Astrocyte (in vitro differentiated cells and primary cell): ENCODE measurements at regions not wholly inside any gene's neighbourhood (a gene's known extent, or its start where the extent isn't known, plus 50 kb on each side); places are given as distances from the start of the nearest gene placed in this dataset.

Source experiments
- DNase-seq: peaks from one replicate; pipeline ENCODE4 v3.0.0-alpha.2; 2010; ENCODE audit warnings: low read depth
- FAIRE-seq: peaks from 2 replicates; lab custom pipeline; 2011; peaks lifted over from hg19 to GRCh38; lab: Jason Lieb, UNC
- H2AFZ ChIP-seq: 2 replicates; pipeline ENCODE4 v1.6.0; 2012; ENCODE audit warnings: low read depth, low read length, inconsistent platforms
- H3K27ac ChIP-seq: 2 replicates; pipeline ENCODE4 v1.5.1; 2011; ENCODE audit warnings: low read depth, low read length, inconsistent platforms
- H3K27me3 ChIP-seq: 2 replicates; pipeline ENCODE4 v1.6.0; 2011; ENCODE audit warnings: low read length, inconsistent platforms; ENCODE audit not compliant: insufficient read depth
- H3K36me3 ChIP-seq: 2 replicates; pipeline ENCODE4 v1.5.1; 2011; ENCODE audit warnings: low read length, inconsistent platforms; ENCODE audit not compliant: insufficient read depth
- H3K4me1 ChIP-seq: 2 replicates; pipeline ENCODE4 v1.5.1; 2011; ENCODE audit warnings: low read length, inconsistent platforms; ENCODE audit not compliant: insufficient read depth
- H3K4me2 ChIP-seq: 2 replicates; pipeline ENCODE4 v1.6.0; 2012; ENCODE audit warnings: low read length, inconsistent platforms
- H3K4me3 ChIP-seq: 2 replicates; pipeline ENCODE4 v1.5.1; 2011; ENCODE audit warnings: low read depth, mild to moderate bottlenecking, low read length, inconsistent platforms; ENCODE audit not compliant: insufficient read depth
- H3K79me2 ChIP-seq: 2 replicates; pipeline ENCODE4 v1.6.0; 2012; ENCODE audit warnings: mild to moderate bottlenecking, low read length, inconsistent platforms; ENCODE audit not compliant: insufficient read depth
- H3K9ac ChIP-seq: 2 replicates; pipeline ENCODE4 v1.6.0; 2012; ENCODE audit warnings: mild to moderate bottlenecking, low read length, inconsistent platforms
- H3K9me3 ChIP-seq: 2 replicates; pipeline ENCODE4 v1.5.1; 2012; ENCODE audit warnings: low read depth, mild to moderate bottlenecking, low read length, inconsistent platforms; ENCODE audit not compliant: insufficient read depth
- H4K20me1 ChIP-seq: 2 replicates; pipeline ENCODE4 v1.6.0; 2012; ENCODE audit warnings: low read length, inconsistent platforms; ENCODE audit not compliant: insufficient read depth
- H3K27ac Mint-ChIP-seq: one replicate; pipeline ENCODE4 v1.8.0; 2021; ENCODE audit warnings: mild to moderate bottlenecking, mixed read lengths; ENCODE audit not compliant: unreplicated experiment
- H3K27me3 Mint-ChIP-seq: one replicate; pipeline ENCODE4 v1.8.0; 2021; ENCODE audit warnings: low read depth, mixed read lengths; ENCODE audit not compliant: unreplicated experiment
- H3K36me3 Mint-ChIP-seq: one replicate; pipeline ENCODE4 v1.8.0; 2021; ENCODE audit warnings: low read depth, mixed read lengths; ENCODE audit not compliant: unreplicated experiment
- H3K4me1 Mint-ChIP-seq: one replicate; pipeline ENCODE4 v1.8.0; 2021; ENCODE audit warnings: low read depth, mixed read lengths; ENCODE audit not compliant: unreplicated experiment
- H3K4me3 Mint-ChIP-seq: one replicate; pipeline ENCODE4 v1.8.0; 2021; ENCODE audit warnings: mild to moderate bottlenecking, moderate library complexity, mixed read lengths; ENCODE audit not compliant: unreplicated experiment
- H3K9me3 Mint-ChIP-seq: one replicate; pipeline ENCODE4 v1.8.0; 2021; ENCODE audit warnings: mild to moderate bottlenecking, mixed read lengths; ENCODE audit not compliant: unreplicated experiment
- CTCF ChIP-seq: IDR thresholded peaks from 2 replicates; pipeline ENCODE4 v1.5.1; 2011; ENCODE audit warnings: low read depth, mild to moderate bottlenecking, inconsistent platforms, low read length, moderate library complexity; ENCODE audit not compliant: insufficient read depth
- EZH2 ChIP-seq: IDR thresholded peaks from 2 replicates; pipeline ENCODE4 v1.6.1; 2012; ENCODE audit warnings: mild to moderate bottlenecking, low read length, inconsistent platforms; ENCODE audit not compliant: insufficient read depth

GRCh38 chr9:80498001-80498555 lies 926.3 kb downstream of the TLE4 start:
- H3K79me2 ChIP-seq, result no peaks in the 10 kb centered on the region
- H3K36me3 Mint-ChIP-seq, result no peaks in the 10 kb centered on the region
- H3K27me3 Mint-ChIP-seq, result no peaks in the 10 kb centered on the region
- H3K4me2 ChIP-seq, result no peak overlapping the region
- TF ChIP-seq EZH2 (no peak), CTCF (no peak)
- FAIRE-seq (no peak), DNase-seq (no peak)
- H3K9me3 ChIP-seq, result no peaks in the 10 kb centered on the region
- no peaks in the 10 kb centered on the region for H3K27me3 ChIP-seq
- no peak overlapping the region for H3K27ac ChIP-seq
- H3K4me3 Mint-ChIP-seq, result no peak overlapping the region
- no peaks in the 10 kb centered on the region for H3K9me3 Mint-ChIP-seq
- no peak overlapping the region for H3K4me3 ChIP-seq
- H2AFZ ChIP-seq, result no peak overlapping the region
- no peaks in the 10 kb centered on the region for H3K4me1 ChIP-seq
- H3K4me1 Mint-ChIP-seq, result peaks cover 8% of the 10 kb centered on the region
- no peaks in the 10 kb centered on the region for H4K20me1 ChIP-seq
- H3K36me3 ChIP-seq, result no peaks in the 10 kb centered on the region
- H3K9ac ChIP-seq, result no peak overlapping the region
- no peak overlapping the region for H3K27ac Mint-ChIP-seq

- Histone ChIP-seq H3K4me3 (no peak overlapping the region), H3K79me2 (no peaks in the 10 kb centered on the region), H4K20me1 (no peaks in the 10 kb centered on the region), H3K27me3 (no peaks in the 10 kb centered on the region), H2AFZ (no peak overlapping the region), H3K9me3 (no peaks in the 10 kb centered on the region), H3K27ac (no peak overlapping the region), H3K4me2 (no peak overlapping the region), H3K4me1 (no peaks in the 10 kb centered on the region), H3K9ac (no peak overlapping the region), H3K36me3 (no peaks in the 10 kb centered on the region)
- H3K36me3 Mint-ChIP-seq, result no peaks in the 10 kb centered on the region
- no peaks in the 10 kb centered on the region for H3K9me3 Mint-ChIP-seq
- H3K27me3 Mint-ChIP-seq, result no peaks in the 10 kb centered on the region
- FAIRE-seq (no peak), DNase-seq (no peak)
- no peak overlapping the region for H3K27ac Mint-ChIP-seq
- no peak overlapping the region for H3K4me3 Mint-ChIP-seq
- H3K4me1 Mint-ChIP-seq, result peaks cover 8% of the 10 kb centered on the region
- TF ChIP-seq CTCF, result no peak
- TF ChIP-seq EZH2, result no peak
These were observed 925.3 kb downstream of the TLE4 start for GRCh38 chr9:80496901-80497556.

- no peak for FAIRE-seq
- no peaks in the 10 kb centered on the region for H3K4me1 ChIP-seq
- H3K4me3 ChIP-seq, result no peak overlapping the region
- no peaks in the 10 kb centered on the region for H3K36me3 ChIP-seq
- no peak for TF ChIP-seq CTCF
- TF ChIP-seq EZH2, result no peak
- no peaks in the 10 kb centered on the region for H4K20me1 ChIP-seq
- no peaks in the 10 kb centered on the region for H3K4me1 Mint-ChIP-seq
- H3K27me3 Mint-ChIP-seq, result no peaks in the 10 kb centered on the region
- H3K27me3 ChIP-seq, result no peaks in the 10 kb centered on the region
- H3K4me2 ChIP-seq, result no peak overlapping the region
- no peak overlapping the region for H3K27ac Mint-ChIP-seq
- no peak overlapping the region for H3K9ac ChIP-seq
- H3K36me3 Mint-ChIP-seq, result no peaks in the 10 kb centered on the region
- H3K9me3 Mint-ChIP-seq, result no peaks in the 10 kb centered on the region
- H2AFZ ChIP-seq, result no peak overlapping the region
- H3K79me2 ChIP-seq, result no peaks in the 10 kb centered on the region
- no peaks in the 10 kb centered on the region for H3K9me3 ChIP-seq
- no peak overlapping the region for H3K27ac ChIP-seq
- H3K4me3 Mint-ChIP-seq, result no peak overlapping the region
- no peak for DNase-seq
These were observed 921.5 kb downstream of the TLE4 start for GRCh38 chr9:80493258-80493657.
